Ishikawa (cell line): ENCODE measurements at regions not wholly inside any gene's neighbourhood (a gene's known extent, or its start where the extent isn't known, plus 50 kb on each side); places are given as distances from the start of the nearest gene placed in this dataset.

ENCODE experiments used
- EP300 ChIP-seq: IDR thresholded peaks from 2 replicates; pipeline ENCODE4 v1.6.1; 2012; ENCODE audit warnings: borderline replicate concordance
- TAF1 ChIP-seq: IDR thresholded peaks from 2 replicates; pipeline ENCODE4 v1.6.1; 2012; ENCODE audit warnings: low read depth, mild to moderate bottlenecking
- TCF12 ChIP-seq: IDR thresholded peaks from 2 replicates; pipeline ENCODE4 v1.6.1; 2012; ENCODE audit warnings: low read depth
- ZBTB7A ChIP-seq: IDR thresholded peaks from 2 replicates; pipeline ENCODE4 v1.6.1; 2012; ENCODE audit warnings: low read depth
- TF ChIP-seq, protein P1 (sequence below): IDR thresholded peaks from 2 replicates; pipeline ENCODE4 v1.6.1; 2012; ENCODE audit warnings: low read depth, mild to moderate bottlenecking
- TF ChIP-seq, protein P2 (sequence below): IDR thresholded peaks from 2 replicates; pipeline ENCODE4 v1.6.1; 2012

DNA sequence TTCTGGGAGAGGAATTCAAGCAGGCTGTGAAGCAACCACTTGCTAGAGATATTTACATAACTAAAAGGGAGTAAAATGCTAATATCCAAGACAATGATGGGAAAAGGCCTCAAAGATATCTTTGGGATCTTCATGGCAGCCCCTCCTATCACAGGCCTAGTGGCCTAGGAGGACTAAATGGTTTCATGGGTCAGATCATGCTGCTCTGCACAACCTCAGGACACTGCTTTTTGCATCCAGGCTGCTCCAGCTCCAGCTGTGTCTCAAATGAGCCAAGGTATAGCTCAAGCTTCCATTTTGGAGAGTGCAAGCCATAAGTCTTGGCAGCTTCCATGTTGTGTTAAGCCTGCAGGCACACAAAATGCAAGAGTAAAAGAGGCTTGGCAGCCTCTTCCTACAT, 195.6 kb upstream of the SSTR1 start:
- TF ChIP-seq, protein P1, sequence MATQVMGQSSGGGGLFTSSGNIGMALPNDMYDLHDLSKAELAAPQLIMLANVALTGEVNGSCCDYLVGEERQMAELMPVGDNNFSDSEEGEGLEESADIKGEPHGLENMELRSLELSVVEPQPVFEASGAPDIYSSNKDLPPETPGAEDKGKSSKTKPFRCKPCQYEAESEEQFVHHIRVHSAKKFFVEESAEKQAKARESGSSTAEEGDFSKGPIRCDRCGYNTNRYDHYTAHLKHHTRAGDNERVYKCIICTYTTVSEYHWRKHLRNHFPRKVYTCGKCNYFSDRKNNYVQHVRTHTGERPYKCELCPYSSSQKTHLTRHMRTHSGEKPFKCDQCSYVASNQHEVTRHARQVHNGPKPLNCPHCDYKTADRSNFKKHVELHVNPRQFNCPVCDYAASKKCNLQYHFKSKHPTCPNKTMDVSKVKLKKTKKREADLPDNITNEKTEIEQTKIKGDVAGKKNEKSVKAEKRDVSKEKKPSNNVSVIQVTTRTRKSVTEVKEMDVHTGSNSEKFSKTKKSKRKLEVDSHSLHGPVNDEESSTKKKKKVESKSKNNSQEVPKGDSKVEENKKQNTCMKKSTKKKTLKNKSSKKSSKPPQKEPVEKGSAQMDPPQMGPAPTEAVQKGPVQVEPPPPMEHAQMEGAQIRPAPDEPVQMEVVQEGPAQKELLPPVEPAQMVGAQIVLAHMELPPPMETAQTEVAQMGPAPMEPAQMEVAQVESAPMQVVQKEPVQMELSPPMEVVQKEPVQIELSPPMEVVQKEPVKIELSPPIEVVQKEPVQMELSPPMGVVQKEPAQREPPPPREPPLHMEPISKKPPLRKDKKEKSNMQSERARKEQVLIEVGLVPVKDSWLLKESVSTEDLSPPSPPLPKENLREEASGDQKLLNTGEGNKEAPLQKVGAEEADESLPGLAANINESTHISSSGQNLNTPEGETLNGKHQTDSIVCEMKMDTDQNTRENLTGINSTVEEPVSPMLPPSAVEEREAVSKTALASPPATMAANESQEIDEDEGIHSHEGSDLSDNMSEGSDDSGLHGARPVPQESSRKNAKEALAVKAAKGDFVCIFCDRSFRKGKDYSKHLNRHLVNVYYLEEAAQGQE = no peak
- no peak for TF ChIP-seq TCF12
- TF ChIP-seq, protein P2, sequence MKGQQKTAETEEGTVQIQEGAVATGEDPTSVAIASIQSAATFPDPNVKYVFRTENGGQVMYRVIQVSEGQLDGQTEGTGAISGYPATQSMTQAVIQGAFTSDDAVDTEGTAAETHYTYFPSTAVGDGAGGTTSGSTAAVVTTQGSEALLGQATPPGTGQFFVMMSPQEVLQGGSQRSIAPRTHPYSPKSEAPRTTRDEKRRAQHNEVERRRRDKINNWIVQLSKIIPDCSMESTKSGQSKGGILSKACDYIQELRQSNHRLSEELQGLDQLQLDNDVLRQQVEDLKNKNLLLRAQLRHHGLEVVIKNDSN = no peak
- TF ChIP-seq EP300 = no peak
- no peak for TF ChIP-seq TAF1
- TF ChIP-seq ZBTB7A = no peak
